ENCODE measurements at regions not wholly inside any gene's neighbourhood (a gene's known extent, or its start where the extent isn't known, plus 50 kb on each side); places are given as distances from the start of the nearest gene placed in this dataset.

DNA sequence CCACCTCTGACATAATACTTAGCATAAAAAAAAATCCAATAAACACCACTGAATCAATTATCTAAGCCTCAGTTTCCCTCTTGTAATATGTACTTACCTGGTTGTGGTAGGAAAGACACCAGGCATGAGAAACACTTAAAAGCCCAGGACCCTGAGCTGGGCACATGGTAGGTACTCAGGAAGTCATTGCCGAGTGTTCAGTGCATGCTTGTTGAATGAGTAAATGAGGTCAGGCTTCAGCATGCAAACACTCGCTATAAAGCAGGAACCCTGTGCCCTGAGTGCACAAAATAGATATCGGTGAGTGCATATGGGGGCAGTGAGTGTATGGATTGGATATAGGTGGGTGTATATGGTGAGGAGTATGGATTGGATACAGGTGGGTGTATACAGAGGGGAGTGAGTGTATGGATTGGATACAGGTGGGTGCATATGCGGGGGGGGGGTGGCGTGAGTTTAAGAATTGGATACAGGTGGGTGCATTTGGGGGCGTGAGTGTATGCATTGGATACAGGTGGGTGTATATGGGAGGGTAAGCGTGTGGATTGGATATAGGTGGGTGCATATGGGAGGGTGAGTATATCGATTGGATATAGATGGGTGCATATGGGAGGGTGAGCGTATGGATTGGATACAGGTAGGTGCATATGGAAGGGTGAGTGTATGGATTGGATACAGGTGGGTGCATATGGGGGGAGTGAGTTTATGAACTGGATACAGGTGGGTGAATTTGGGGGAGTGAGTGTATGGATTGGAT, 194.3 kb upstream of the MSX2 start:
- Histone ChIP-seq H3K9ac (ENCODE audit: insufficient read depth, low read length) (no peak overlapping the region), H3K27ac (ENCODE audit: insufficient read depth, low read length) (no peak overlapping the region), H3K79me2 (ENCODE audit: control insufficient read depth, insufficient read depth, low read length) (no peaks in the 10 kb centered on the region), H3K27me3 (ENCODE audit: control insufficient read depth, insufficient read depth, low read length) (no peaks in the 10 kb centered on the region), H3K9me3 (ENCODE audit: control insufficient read depth, insufficient read depth, low read depth, low read length) (no peaks in the 10 kb centered on the region), H2AFZ (ENCODE audit: low read length) (no peak overlapping the region), H3K4me1 (ENCODE audit: control insufficient read depth, extremely low read depth, insufficient read depth, low read length) (peaks cover 24% of the 10 kb centered on the region), H3K4me2 (ENCODE audit: extremely low read depth, insufficient read depth, low read length) (no peak overlapping the region), H4K20me1 (ENCODE audit: control insufficient read depth, extremely low read depth, insufficient read depth, low read length) (no peaks in the 10 kb centered on the region), H3K4me3 (replicated peaks in 1 of 4; ENCODE audit: control extremely low read depth in 1 of 4, insufficient read depth in 1 of 4, low read depth in 3 of 4, low read length in 4 of 4) (no peak overlapping the region), H3K36me3 (ENCODE audit: control insufficient read depth, insufficient read depth, low read length) (no peaks in the 10 kb centered on the region)
- DNase-seq (ENCODE audit: low read depth in 2 of 2), result peak in 1 of 2 donors; percentile 12
- TF ChIP-seq EZH2 (IDR thresholded peaks at IDR 0.05; ENCODE audit: low read length, missing control alignments), result no peak
- TF ChIP-seq, protein P1, sequence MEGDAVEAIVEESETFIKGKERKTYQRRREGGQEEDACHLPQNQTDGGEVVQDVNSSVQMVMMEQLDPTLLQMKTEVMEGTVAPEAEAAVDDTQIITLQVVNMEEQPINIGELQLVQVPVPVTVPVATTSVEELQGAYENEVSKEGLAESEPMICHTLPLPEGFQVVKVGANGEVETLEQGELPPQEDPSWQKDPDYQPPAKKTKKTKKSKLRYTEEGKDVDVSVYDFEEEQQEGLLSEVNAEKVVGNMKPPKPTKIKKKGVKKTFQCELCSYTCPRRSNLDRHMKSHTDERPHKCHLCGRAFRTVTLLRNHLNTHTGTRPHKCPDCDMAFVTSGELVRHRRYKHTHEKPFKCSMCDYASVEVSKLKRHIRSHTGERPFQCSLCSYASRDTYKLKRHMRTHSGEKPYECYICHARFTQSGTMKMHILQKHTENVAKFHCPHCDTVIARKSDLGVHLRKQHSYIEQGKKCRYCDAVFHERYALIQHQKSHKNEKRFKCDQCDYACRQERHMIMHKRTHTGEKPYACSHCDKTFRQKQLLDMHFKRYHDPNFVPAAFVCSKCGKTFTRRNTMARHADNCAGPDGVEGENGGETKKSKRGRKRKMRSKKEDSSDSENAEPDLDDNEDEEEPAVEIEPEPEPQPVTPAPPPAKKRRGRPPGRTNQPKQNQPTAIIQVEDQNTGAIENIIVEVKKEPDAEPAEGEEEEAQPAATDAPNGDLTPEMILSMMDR (conservative IDR thresholded peaks at IDR 0.05 in 1 of 2, IDR thresholded peaks at IDR 0.05 in 1 of 2; ENCODE audit: low read depth in 1 of 2, low read length in 2 of 2), result no peak

DNA sequence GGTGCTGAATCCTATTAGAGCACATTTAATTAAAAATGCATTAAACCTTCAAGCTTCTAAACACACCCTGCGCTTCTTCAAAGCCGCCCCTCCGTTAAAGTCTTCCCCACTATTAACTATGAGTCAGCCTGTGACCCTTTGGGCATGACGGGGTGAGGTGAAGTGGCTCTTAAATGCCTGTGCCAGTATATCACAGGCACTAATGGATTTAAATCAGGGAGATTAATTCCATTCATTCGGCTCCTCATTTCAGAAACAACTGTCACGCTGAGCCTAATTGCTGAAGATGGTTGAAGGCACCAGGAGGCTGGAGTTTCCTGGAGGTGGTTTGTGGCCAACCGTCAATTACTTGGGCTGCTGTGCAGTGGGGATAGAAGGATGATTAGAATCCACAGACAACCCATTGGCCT, 192.6 kb upstream of the MSX2 start:
- Histone ChIP-seq H2AFZ (ENCODE audit: low read length) (no peak overlapping the region), H3K27me3 (ENCODE audit: control insufficient read depth, insufficient read depth, low read length) (no peaks in the 10 kb centered on the region), H3K4me3 (replicated peaks in 1 of 4; ENCODE audit: control extremely low read depth in 1 of 4, insufficient read depth in 1 of 4, low read depth in 3 of 4, low read length in 4 of 4) (no peak overlapping the region), H4K20me1 (ENCODE audit: control insufficient read depth, extremely low read depth, insufficient read depth, low read length) (no peaks in the 10 kb centered on the region), H3K9ac (ENCODE audit: insufficient read depth, low read length) (no peak overlapping the region), H3K4me2 (ENCODE audit: extremely low read depth, insufficient read depth, low read length) (no peak overlapping the region), H3K79me2 (ENCODE audit: control insufficient read depth, insufficient read depth, low read length) (no peaks in the 10 kb centered on the region), H3K9me3 (ENCODE audit: control insufficient read depth, insufficient read depth, low read depth, low read length) (no peaks in the 10 kb centered on the region), H3K4me1 (ENCODE audit: control insufficient read depth, extremely low read depth, insufficient read depth, low read length) (peaks cover 24% of the 10 kb centered on the region), H3K27ac (ENCODE audit: insufficient read depth, low read length) (peak overlapping the region; percentile 44), H3K36me3 (ENCODE audit: control insufficient read depth, insufficient read depth, low read length) (no peaks in the 10 kb centered on the region)
- DNase-seq (ENCODE audit: low read depth in 2 of 2), result peak in 1 of 2 donors; percentile 51
- no peak for TF ChIP-seq EZH2 (IDR thresholded peaks at IDR 0.05; ENCODE audit: low read length, missing control alignments)

DNA sequence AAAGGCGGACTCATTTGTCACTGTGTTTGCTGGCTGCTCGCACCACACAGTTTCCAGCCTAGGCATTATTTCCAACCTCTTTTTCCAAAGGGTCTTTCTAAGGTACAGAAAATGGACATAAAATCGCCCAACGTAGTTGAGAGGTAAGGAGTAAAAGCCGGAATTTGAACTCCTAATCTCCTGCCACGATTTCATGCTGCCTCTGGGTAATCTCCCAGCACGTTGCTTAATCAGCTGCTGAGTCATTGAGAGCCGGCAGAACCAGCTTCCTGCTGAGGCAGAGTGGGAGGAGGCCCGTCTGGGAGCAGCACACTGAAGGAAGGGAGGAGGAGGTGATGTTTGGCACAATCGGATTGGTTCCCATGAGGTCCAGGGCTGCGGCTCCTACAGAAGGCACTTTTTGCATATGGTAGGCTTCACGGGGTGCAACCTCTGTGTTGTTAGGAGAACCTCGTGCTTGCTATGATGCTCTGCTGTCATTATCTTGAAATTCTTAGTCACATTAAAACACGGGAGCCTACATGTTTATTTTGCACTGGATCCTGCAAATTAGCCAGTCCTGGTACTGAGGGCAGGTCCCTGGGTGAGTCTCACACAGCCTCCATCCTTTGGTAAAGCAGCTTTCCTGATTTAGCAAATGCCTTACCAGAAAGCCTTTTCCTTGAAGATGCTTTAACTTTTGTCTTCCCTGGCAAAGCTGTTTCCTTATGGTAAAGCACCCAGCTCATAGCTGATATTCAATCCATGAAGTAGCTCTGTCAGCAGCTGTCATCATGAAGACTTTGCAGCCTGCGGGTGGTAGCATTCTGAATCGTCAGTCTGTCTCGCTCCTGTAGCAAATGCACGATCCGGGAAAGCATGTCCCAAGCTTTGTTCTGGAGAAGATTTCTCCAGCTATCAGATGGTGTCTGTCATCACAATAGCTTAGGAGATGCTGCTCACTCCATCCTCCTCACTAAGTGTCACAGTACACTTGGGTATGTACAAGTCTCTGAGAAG, 191.6 kb upstream of the MSX2 start:
- H4K20me1 ChIP-seq (ENCODE audit: control insufficient read depth, extremely low read depth, insufficient read depth, low read length), result no peaks in the 10 kb centered on the region
- no peaks in the 10 kb centered on the region for H3K36me3 ChIP-seq (ENCODE audit: control insufficient read depth, insufficient read depth, low read length)
- H3K27ac ChIP-seq (ENCODE audit: insufficient read depth, low read length), result peak overlapping the region; percentile 61
- H3K9ac ChIP-seq (ENCODE audit: insufficient read depth, low read length), result no peak overlapping the region
- H3K27me3 ChIP-seq (ENCODE audit: control insufficient read depth, insufficient read depth, low read length), result no peaks in the 10 kb centered on the region
- H3K4me2 ChIP-seq (ENCODE audit: extremely low read depth, insufficient read depth, low read length), result peak overlapping the region; percentile 74
- peaks cover 24% of the 10 kb centered on the region for H3K4me1 ChIP-seq (ENCODE audit: control insufficient read depth, extremely low read depth, insufficient read depth, low read length)
- TF ChIP-seq, protein P1 (conservative IDR thresholded peaks at IDR 0.05 in 1 of 2, IDR thresholded peaks at IDR 0.05 in 1 of 2; ENCODE audit: low read depth in 1 of 2, low read length in 2 of 2), result no peak
- no peak for TF ChIP-seq EZH2 (IDR thresholded peaks at IDR 0.05; ENCODE audit: low read length, missing control alignments)
- no peak overlapping the region for H2AFZ ChIP-seq (ENCODE audit: low read length)
- peak; percentile 97 for DNase-seq (ENCODE audit: low read depth in 2 of 2)
- no peaks in the 10 kb centered on the region for H3K9me3 ChIP-seq (ENCODE audit: control insufficient read depth, insufficient read depth, low read depth, low read length)
- H3K79me2 ChIP-seq (ENCODE audit: control insufficient read depth, insufficient read depth, low read length), result no peaks in the 10 kb centered on the region
- H3K4me3 ChIP-seq (replicated peaks in 1 of 4; ENCODE audit: control extremely low read depth in 1 of 4, insufficient read depth in 1 of 4, low read depth in 3 of 4, low read length in 4 of 4), result peak overlapping the region in 1 of 4 experiments; percentile 5
